PC-9 (cell line): ENCODE measurements at regions not wholly inside any gene's neighbourhood (a gene's known extent, or its start where the extent isn't known, plus 50 kb on each side); places are given as distances from the start of the nearest gene placed in this dataset.

Experiments used
- EZH2 ChIP-seq: fragments of 200-600 bp; sonication (generic); IDR thresholded peaks from 2 replicates; pipeline ENCODE4 v1.8.0; 2017; ENCODE audit warnings: antibody characterized with exemption, low read depth
- TF ChIP-seq, protein P1 (sequence below): fragments of 200-600 bp; sonication (generic); conservative IDR thresholded peaks from 2 replicates; pipeline ENCODE4 v1.6.1; 2017; ENCODE audit warnings: mixed run types, antibody characterized with exemption, mild to moderate bottlenecking, moderate library complexity

- TF ChIP-seq, protein P1, sequence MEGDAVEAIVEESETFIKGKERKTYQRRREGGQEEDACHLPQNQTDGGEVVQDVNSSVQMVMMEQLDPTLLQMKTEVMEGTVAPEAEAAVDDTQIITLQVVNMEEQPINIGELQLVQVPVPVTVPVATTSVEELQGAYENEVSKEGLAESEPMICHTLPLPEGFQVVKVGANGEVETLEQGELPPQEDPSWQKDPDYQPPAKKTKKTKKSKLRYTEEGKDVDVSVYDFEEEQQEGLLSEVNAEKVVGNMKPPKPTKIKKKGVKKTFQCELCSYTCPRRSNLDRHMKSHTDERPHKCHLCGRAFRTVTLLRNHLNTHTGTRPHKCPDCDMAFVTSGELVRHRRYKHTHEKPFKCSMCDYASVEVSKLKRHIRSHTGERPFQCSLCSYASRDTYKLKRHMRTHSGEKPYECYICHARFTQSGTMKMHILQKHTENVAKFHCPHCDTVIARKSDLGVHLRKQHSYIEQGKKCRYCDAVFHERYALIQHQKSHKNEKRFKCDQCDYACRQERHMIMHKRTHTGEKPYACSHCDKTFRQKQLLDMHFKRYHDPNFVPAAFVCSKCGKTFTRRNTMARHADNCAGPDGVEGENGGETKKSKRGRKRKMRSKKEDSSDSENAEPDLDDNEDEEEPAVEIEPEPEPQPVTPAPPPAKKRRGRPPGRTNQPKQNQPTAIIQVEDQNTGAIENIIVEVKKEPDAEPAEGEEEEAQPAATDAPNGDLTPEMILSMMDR: no peak
- no peak for TF ChIP-seq EZH2
These were observed 240.3 kb upstream of the PELI2 start for GRCh38 chr14:55877942-55878341.
